ENCODE measurements at regions not wholly inside any gene's neighbourhood (a gene's known extent, or its start where the extent isn't known, plus 50 kb on each side); places are given as distances from the start of the nearest gene placed in this dataset.

DNA sequence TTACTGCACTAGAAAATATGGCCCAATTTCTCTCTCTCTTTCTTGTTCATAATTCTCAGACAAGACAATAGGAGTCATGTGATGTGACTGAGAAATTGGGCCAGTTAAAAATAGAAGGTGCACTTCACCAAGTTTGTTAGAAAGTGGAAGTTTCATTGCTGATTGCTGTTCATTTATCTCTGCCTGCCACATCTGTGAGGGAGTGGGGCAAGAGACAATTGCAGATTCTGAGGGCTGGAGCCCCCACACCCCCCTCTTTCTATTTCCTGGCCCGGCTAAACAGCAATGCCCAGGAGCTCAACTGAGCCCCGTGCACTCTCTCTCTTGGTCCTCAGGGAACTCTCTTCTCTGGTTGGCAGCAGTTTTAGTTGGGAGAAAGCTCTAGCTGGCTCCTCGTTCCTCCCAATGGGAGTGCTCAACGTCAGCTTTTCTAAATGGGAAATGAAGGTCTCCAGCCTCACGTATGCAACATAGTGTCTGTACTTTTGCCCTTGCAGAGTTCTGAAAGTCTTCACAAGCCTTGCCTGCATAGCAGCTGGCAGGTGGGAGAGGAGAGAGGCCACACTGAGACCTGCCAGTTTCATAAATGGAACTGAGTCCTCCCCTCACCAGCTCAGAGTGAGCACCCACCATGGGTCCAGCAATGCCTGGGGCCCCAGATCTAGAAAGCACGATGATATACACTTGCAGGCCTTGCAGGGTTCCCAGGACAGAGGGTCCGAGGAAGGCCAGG is 115.7 kb downstream of the MYCN start:
- TF ChIP-seq FOXP2 (optimal IDR thresholded peaks at IDR 0.05; ENCODE audit: borderline replicate concordance, extremely low read depth, extremely low read length, insufficient read depth) = no peak
- TF ChIP-seq POLR2AphosphoS5 (IDR thresholded peaks at IDR 0.05; ENCODE audit: low read depth, low read length) = no peak
- no peak for TF ChIP-seq SIN3A (IDR thresholded peaks at IDR 0.05; ENCODE audit: borderline replicate concordance, insufficient read depth, low read length)
- TF ChIP-seq, protein P1, sequence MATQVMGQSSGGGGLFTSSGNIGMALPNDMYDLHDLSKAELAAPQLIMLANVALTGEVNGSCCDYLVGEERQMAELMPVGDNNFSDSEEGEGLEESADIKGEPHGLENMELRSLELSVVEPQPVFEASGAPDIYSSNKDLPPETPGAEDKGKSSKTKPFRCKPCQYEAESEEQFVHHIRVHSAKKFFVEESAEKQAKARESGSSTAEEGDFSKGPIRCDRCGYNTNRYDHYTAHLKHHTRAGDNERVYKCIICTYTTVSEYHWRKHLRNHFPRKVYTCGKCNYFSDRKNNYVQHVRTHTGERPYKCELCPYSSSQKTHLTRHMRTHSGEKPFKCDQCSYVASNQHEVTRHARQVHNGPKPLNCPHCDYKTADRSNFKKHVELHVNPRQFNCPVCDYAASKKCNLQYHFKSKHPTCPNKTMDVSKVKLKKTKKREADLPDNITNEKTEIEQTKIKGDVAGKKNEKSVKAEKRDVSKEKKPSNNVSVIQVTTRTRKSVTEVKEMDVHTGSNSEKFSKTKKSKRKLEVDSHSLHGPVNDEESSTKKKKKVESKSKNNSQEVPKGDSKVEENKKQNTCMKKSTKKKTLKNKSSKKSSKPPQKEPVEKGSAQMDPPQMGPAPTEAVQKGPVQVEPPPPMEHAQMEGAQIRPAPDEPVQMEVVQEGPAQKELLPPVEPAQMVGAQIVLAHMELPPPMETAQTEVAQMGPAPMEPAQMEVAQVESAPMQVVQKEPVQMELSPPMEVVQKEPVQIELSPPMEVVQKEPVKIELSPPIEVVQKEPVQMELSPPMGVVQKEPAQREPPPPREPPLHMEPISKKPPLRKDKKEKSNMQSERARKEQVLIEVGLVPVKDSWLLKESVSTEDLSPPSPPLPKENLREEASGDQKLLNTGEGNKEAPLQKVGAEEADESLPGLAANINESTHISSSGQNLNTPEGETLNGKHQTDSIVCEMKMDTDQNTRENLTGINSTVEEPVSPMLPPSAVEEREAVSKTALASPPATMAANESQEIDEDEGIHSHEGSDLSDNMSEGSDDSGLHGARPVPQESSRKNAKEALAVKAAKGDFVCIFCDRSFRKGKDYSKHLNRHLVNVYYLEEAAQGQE (IDR thresholded peaks at IDR 0.05; ENCODE audit: insufficient read depth in 1 of 2, low read depth in 2 of 2, low read length in 2 of 2) = no peak
- no peak for TF ChIP-seq TAF1 (IDR thresholded peaks at IDR 0.05; ENCODE audit: borderline replicate concordance, insufficient read depth, low read length)

DNA sequence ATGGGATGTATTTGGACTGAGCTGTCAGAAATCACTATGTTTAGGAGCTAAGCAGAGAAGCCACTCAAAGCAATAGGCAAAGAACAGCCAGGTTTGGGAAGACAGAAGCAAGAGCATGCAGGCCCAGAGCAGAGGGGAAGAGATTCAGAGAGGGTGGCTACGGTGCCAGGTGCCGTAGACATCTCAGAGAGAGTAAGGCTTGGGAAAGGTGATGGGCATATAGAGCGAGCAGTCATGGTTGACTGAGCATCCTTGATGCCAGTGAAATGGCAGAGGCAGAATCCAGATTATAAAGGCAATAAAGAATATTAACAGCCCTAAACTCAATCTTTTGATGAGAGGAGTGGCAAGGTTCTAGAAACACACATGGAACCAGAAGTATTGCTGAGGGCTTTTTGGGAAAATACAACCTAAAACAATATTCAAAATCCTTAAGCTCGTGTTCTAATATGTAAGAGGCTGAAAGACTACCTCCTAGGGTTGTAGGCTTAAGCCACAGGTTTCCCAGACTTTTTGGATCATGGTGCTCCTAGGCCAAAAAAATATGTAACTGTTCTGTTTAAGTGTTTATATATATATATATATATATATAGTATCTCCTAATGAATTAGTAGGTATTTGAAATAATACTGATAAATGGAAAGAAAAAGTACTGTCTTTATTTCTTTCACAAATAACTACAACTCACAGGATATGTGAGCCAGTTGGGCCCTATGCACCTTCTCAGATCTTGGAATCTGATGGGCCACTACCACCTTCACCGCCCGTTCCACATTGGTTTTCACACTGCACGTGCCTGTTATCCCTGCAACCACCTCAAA is 113.3 kb downstream of the MYCN start:
- TF ChIP-seq SIN3A (IDR thresholded peaks at IDR 0.05; ENCODE audit: borderline replicate concordance, insufficient read depth, low read length) (no peak), TAF1 (IDR thresholded peaks at IDR 0.05; ENCODE audit: borderline replicate concordance, insufficient read depth, low read length) (no peak), FOXP2 (optimal IDR thresholded peaks at IDR 0.05; ENCODE audit: borderline replicate concordance, extremely low read depth, extremely low read length, insufficient read depth) (no peak)

DNA sequence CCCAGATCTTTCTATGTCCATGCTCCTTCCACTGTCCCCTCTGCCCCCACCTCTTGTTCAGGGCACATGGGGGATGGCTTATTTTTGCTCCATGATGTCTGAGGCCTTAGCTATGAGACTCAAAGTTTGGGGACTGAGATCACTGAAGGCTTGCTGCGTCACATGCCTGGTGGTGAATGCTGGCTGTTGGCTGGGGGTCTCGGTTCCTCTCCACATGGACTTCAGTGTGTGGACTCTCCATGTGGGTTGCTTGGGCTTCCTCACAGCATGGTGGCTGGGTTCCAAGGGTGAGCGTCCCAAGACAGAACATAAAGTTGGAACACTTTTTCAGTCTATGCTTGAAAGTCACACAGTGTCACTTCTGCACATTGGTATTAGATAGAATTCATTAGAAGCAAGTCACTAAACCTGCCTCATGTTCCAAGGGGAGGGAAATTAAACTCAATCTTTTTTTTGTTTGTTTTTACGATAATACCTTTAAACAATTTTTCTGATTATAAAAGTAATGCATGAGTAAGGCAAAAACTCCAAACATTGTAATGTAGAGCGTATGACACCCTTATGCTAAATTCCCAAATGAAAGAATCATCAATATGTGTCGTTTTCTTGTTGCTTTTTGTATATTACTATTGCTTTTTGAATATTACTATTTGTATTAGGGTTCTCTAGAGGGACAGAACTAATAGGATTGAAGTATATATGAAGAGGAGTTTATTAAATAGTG is 111.7 kb downstream of the MYCN start:
- TF ChIP-seq POLR2AphosphoS5 (IDR thresholded peaks at IDR 0.05; ENCODE audit: low read depth, low read length) (no peak), FOXP2 (optimal IDR thresholded peaks at IDR 0.05; ENCODE audit: borderline replicate concordance, extremely low read depth, extremely low read length, insufficient read depth) (no peak), SIN3A (IDR thresholded peaks at IDR 0.05; ENCODE audit: borderline replicate concordance, insufficient read depth, low read length) (no peak), TAF1 (IDR thresholded peaks at IDR 0.05; ENCODE audit: borderline replicate concordance, insufficient read depth, low read length) (no peak)
- TF ChIP-seq, protein P1 (IDR thresholded peaks at IDR 0.05; ENCODE audit: insufficient read depth in 1 of 2, low read depth in 2 of 2, low read length in 2 of 2) = no peak

DNA sequence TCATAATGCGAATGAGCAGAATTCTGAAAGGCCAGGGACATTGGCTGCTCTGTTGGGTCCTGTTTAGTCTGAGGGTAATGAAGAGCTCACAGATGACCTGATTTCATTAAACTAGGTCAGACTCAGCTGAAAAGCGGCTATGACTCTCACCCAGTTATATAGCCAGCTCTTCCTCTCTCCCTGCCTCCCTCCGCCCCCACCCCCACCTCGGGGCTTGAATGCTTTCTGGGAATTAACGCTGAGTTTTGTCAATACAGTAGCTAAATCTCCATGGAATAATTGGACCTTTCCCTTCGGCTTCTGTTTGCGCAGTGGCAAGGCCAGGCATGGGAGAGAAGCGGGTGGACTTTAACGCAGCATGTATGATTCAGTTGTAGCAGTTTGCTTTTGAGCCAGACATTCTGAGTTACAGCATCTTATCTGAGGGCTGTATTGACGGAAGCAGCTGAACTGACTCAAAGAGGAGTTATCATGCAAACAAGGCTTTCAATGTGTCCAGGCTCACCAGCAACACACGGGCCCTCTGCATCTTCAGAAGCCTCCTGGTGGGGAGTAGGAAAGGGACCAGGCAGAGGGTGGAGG is 110.6 kb downstream of the MYCN start:
- TF ChIP-seq SIN3A (IDR thresholded peaks at IDR 0.05; ENCODE audit: borderline replicate concordance, insufficient read depth, low read length) (no peak), POLR2AphosphoS5 (IDR thresholded peaks at IDR 0.05; ENCODE audit: low read depth, low read length) (no peak), TAF1 (IDR thresholded peaks at IDR 0.05; ENCODE audit: borderline replicate concordance, insufficient read depth, low read length) (no peak), FOXP2 (optimal IDR thresholded peaks at IDR 0.05; ENCODE audit: borderline replicate concordance, extremely low read depth, extremely low read length, insufficient read depth) (no peak)
- TF ChIP-seq, protein P1 (IDR thresholded peaks at IDR 0.05; ENCODE audit: insufficient read depth in 1 of 2, low read depth in 2 of 2, low read length in 2 of 2) = no peak
